ENCODE measurements at regions not wholly inside any gene's neighbourhood (a gene's known extent, or its start where the extent isn't known, plus 50 kb on each side); places are given as distances from the start of the nearest gene placed in this dataset.

DNA sequence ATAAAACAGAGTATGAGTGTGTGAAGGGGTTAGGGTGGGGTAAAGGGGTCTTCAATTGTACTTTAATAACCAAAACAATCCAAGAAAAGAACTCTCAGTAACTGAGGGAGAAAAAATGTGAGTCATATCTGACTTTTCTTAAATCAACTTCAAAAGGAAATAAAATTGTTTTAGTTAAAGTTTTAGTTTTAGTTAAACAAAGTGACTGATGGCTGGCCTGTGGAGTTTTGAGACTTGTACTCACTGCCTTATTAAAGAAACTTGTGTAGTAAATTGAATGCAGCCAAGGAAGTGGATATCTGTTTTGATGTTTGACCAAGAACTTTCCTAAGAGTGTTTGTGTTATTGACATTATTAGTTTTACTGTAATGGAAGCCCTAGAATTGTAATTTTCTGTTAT lies 2032.6 kb downstream of the MAT2B start:
- H3K4me1 Mint-ChIP-seq (ENCODE audit: low read depth), result no peaks in the 10 kb centered on the region
- no peaks in the 10 kb centered on the region for H3K36me3 Mint-ChIP-seq
- H3K27ac Mint-ChIP-seq, result no peak overlapping the region
- H3K27me3 Mint-ChIP-seq, result no peaks in the 10 kb centered on the region
- H3K4me3 Mint-ChIP-seq, result no peak overlapping the region
- no peaks in the 10 kb centered on the region for H3K9me3 Mint-ChIP-seq (ENCODE audit: low read depth)

DNA sequence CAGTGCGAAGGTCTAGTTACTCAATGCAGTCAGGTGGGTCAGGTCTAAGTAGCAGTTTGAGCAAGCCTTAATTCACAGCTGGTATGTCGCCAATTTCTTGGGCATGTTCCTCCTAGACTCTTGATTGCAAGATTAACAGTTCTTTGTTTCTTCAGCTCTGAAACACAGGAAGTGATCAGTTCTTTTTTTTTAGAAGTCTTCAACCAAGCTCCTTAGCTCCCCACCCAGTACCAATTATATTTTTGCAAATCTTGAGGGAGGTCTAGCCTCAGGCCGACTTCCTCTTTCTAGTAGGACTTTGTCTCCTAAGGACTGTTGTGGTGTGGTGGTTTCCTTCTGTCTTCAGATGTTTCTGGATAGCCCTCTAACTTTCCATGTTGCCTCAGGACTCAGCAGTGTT lies 2054.2 kb downstream of the MAT2B start:
- Mint-ChIP-seq H3K4me3 (no peak overlapping the region), H3K4me1 (ENCODE audit: low read depth) (no peaks in the 10 kb centered on the region), H3K9me3 (ENCODE audit: low read depth) (peaks cover 5% of the 10 kb centered on the region), H3K36me3 (no peaks in the 10 kb centered on the region), H3K27ac (no peak overlapping the region), H3K27me3 (no peaks in the 10 kb centered on the region)

DNA sequence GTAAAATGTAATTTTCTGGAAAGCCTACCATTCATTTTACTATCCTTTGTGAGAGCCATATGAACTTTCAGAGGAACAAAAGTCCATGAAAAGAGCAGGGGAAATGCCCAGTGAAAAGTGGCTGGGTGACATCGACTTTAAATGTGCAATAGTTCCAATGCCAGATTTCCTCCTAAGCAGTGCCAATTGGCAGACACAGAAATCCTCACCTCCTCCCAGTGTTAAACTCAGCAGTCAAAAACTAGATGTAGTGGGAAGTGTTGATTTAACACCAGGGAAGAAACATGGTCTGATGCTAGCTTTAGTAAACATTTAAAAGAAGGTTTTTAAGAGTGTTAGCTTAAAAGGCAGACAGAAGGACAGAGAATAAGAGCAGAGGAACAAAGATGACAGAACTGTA lies 2055.2 kb downstream of the MAT2B start:
- Mint-ChIP-seq H3K36me3 (no peaks in the 10 kb centered on the region), H3K4me3 (no peak overlapping the region), H3K9me3 (ENCODE audit: low read depth) (peaks cover 10% of the 10 kb centered on the region), H3K27ac (no peak overlapping the region), H3K27me3 (no peaks in the 10 kb centered on the region), H3K4me1 (ENCODE audit: low read depth) (no peaks in the 10 kb centered on the region)

DNA sequence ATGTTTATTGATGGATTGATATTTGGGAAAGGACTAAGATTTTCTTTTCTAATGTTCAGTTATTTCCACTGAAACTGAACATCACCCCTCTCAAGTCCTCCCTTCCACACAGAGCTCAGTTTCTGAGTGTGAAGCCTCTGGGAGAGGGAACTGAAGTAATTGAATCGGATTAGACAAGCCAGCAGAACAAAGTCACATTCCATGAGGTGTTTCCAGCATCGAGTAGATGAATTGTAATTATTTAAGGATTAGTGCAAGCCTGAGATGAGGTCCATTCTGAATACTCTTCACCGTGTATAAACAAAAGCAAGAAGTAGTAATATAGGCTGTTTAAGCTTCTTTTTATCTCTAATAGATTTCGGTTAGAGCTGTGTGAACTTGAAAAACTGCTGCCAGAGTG lies 2060.5 kb downstream of the MAT2B start:
- H3K27me3 Mint-ChIP-seq, result no peaks in the 10 kb centered on the region
- H3K4me1 Mint-ChIP-seq (ENCODE audit: low read depth), result no peaks in the 10 kb centered on the region
- no peak overlapping the region for H3K27ac Mint-ChIP-seq
- peaks cover 9% of the 10 kb centered on the region for H3K9me3 Mint-ChIP-seq (ENCODE audit: low read depth)
- H3K36me3 Mint-ChIP-seq, result no peaks in the 10 kb centered on the region
- H3K4me3 Mint-ChIP-seq, result no peak overlapping the region

DNA sequence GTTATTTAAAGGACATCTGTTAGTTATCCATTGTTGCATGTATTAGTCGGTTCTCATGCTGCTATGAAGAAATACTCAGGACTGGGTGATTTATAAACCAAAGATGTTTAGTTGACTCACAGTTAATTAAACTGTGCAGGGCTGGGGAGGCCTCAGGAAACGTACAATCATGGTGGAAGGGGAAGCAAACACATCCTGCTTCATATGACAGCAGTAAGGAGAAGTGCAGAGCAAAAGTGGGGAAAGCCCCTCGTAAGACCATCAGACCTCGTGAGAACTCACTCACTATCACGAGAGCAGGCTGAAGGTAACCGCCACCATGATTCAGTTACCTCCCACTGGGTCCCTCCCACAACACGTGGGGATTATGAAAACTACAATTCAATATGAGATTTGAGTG lies 2064.1 kb downstream of the MAT2B start:
- no peaks in the 10 kb centered on the region for H3K4me1 Mint-ChIP-seq (ENCODE audit: low read depth)
- H3K27ac Mint-ChIP-seq, result no peak overlapping the region
- H3K27me3 Mint-ChIP-seq, result no peaks in the 10 kb centered on the region
- H3K9me3 Mint-ChIP-seq (ENCODE audit: low read depth), result peaks cover 12% of the 10 kb centered on the region
- H3K4me3 Mint-ChIP-seq, result no peak overlapping the region
- no peaks in the 10 kb centered on the region for H3K36me3 Mint-ChIP-seq

DNA sequence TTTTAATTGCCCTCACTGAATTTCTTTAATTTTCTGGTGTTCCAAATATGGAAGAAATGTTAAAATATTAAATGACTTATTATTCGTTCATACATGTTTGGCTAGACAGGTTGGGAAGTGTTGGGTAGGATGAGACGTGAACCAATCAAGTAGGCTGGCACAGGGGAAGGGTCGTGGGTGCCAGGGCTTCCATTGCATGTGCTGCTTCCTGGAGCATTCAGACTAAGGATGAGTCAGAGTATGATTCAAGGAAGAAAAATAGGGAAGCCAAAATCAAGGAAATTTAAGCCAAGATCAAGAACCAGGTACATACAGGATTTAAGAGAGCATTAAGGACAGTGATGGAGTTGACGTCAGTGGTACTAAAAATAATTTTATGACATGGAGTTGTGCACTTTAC lies 2068.0 kb downstream of the MAT2B start:
- peaks cover 4% of the 10 kb centered on the region for H3K9me3 Mint-ChIP-seq (ENCODE audit: low read depth)
- no peaks in the 10 kb centered on the region for H3K4me1 Mint-ChIP-seq (ENCODE audit: low read depth)
- no peak overlapping the region for H3K27ac Mint-ChIP-seq
- H3K27me3 Mint-ChIP-seq, result no peaks in the 10 kb centered on the region
- no peak overlapping the region for H3K4me3 Mint-ChIP-seq
- no peaks in the 10 kb centered on the region for H3K36me3 Mint-ChIP-seq

DNA sequence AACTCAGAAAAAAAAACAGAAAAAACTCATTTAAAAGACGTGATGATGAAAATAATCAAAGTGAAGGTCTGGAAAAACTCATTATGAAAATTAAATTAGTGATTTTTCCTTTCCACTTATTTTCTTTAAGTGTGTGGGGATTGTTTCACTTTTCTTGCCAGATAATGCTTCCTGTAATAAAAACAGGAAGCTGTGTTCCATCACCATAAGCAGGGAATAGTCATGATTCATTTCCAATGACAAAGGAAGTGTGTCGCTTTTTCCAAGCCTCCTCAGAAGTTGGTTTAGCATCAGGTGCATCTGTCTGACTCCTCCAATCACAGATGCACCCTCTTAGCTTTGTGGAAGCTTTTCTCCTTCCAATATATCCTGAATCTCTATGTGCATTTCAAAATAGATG lies 2068.7 kb downstream of the MAT2B start:
- peaks cover 4% of the 10 kb centered on the region for H3K9me3 Mint-ChIP-seq (ENCODE audit: low read depth)
- no peaks in the 10 kb centered on the region for H3K36me3 Mint-ChIP-seq

DNA sequence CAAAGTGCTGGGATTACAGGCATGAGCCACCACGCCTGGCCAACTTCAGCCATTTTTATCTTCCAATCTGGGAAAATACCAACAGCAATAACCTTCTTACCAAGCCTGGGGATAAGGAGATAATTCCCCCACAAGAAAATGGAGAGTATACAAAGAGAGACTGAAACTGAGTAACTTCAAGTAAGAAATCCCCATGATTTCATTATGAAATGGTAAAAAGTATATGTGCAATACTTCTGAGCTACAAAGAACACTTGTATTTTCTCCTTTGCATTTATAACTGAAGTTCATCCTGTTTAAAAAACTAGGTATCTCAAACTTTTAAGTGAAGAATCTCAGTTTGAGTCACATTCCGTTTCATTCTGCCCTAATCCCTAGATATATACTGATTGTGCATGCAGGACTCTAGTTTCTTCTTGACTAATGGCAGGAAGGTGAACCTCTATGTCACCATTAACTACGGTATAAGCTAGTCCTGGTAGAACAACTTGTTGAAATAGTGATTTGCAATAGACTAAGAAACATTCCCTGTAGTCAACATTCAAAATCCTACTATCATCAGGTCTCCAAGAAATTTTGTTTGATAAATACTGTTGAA lies 2071.4 kb downstream of the MAT2B start:
- H3K9me3 Mint-ChIP-seq (ENCODE audit: low read depth), result peaks cover 3% of the 10 kb centered on the region
- no peaks in the 10 kb centered on the region for H3K4me1 Mint-ChIP-seq (ENCODE audit: low read depth)
- no peaks in the 10 kb centered on the region for H3K27me3 Mint-ChIP-seq
- H3K36me3 Mint-ChIP-seq, result no peaks in the 10 kb centered on the region
- no peak overlapping the region for H3K27ac Mint-ChIP-seq
- H3K4me3 Mint-ChIP-seq, result no peak overlapping the region

More for the DNA sequence above, 2068.7 kb downstream of the MAT2B start:
- no peaks in the 10 kb centered on the region for H3K27me3 Mint-ChIP-seq
- H3K27ac Mint-ChIP-seq, result no peak overlapping the region
- H3K4me3 Mint-ChIP-seq, result no peak overlapping the region
- no peaks in the 10 kb centered on the region for H3K4me1 Mint-ChIP-seq (ENCODE audit: low read depth)

DNA sequence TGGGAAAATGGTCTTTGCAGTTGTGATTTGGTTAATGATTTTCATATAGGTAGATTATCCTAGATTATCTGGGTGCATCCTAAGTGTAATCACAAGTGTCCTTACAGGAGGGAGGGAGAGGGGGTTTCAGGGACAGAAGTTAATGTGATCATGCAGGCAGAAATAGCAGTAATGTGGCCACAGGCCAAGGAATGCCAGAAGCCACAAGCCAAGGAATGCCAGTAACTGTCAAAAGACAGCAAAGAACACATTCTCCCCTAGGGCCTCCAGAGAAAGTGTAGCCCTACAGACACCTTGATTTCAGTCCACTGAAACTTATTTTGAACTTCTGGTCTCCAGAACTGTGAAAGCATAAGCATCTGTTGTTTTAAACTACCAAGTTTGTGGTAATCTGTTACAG lies 2074.5 kb downstream of the MAT2B start:
- H3K36me3 Mint-ChIP-seq, result no peaks in the 10 kb centered on the region

DNA sequence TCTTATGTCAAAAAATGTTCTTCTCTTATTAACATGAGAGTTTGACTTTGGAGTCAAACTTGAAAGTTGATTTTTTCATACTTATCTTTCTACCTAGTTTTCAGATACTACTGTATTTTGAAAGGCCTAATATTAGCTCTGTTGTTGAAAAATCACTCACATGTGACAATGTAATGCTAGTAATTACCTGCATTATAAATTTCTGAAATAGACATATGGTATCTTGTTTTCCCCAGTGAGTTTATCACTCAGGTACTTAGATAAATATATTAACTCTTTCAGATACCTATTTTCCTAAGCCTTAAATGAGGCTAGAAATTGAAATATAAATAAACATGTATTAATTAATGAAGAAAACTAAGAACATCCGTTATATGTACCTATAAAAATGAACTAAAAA lies 2089.3 kb downstream of the MAT2B start:
- H3K27me3 Mint-ChIP-seq, result no peaks in the 10 kb centered on the region
- H3K4me3 Mint-ChIP-seq, result no peak overlapping the region
- H3K27ac Mint-ChIP-seq, result no peak overlapping the region

More for the DNA sequence above, 2074.5 kb downstream of the MAT2B start:
- H3K4me3 Mint-ChIP-seq, result no peak overlapping the region
- no peaks in the 10 kb centered on the region for H3K4me1 Mint-ChIP-seq (ENCODE audit: low read depth)
- no peaks in the 10 kb centered on the region for H3K9me3 Mint-ChIP-seq (ENCODE audit: low read depth)
- H3K27ac Mint-ChIP-seq, result no peak overlapping the region
- no peaks in the 10 kb centered on the region for H3K27me3 Mint-ChIP-seq

DNA sequence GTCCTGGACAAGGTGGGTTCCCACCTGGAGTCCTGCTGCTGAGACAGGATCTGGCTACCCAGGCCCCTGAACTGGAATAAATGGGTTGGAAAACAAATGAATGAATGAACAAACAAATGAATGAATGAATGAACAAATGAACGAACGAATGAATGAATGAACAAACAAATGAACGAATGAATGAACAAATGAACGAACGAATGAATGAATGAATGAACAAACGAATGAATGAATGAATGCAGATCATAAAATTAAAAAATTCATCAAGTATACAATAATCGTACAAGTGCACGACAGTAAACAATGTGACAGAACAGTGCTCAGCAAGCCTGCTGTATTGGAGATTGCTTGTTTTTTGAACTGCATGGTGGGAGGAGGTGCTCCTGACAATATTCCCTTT lies 2097.1 kb downstream of the MAT2B start:
- Mint-ChIP-seq H3K36me3 (no peaks in the 10 kb centered on the region), H3K9me3 (ENCODE audit: low read depth) (peaks cover 15% of the 10 kb centered on the region), H3K27ac (no peak overlapping the region), H3K27me3 (no peaks in the 10 kb centered on the region), H3K4me3 (no peak overlapping the region), H3K4me1 (ENCODE audit: low read depth) (no peaks in the 10 kb centered on the region)

More for the DNA sequence above, 2089.3 kb downstream of the MAT2B start:
- H3K36me3 Mint-ChIP-seq, result no peaks in the 10 kb centered on the region
- H3K9me3 Mint-ChIP-seq (ENCODE audit: low read depth), result no peaks in the 10 kb centered on the region
- no peaks in the 10 kb centered on the region for H3K4me1 Mint-ChIP-seq (ENCODE audit: low read depth)

DNA sequence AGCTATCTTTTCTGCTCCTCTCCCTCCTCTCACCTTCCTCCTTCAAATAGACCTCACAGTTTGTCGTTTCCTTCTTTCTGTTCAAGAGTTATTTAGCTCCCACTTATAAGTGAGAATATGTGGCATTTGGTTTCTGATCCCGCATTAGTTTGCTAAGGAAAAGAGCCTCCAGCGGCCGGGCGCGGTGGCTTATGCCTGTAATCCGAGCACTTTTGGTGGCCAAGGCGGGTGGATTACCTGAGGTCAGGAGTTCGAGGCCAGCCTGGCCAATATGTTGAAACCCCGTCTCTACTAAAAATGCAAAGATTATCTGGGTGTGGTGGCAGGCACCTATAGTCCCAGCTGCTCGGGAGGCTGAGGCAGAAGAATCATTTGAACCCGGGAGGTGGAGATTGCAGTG lies 2101.6 kb downstream of the MAT2B start:
- Mint-ChIP-seq H3K36me3 (no peaks in the 10 kb centered on the region), H3K4me3 (no peak overlapping the region), H3K27me3 (no peaks in the 10 kb centered on the region), H3K4me1 (ENCODE audit: low read depth) (no peaks in the 10 kb centered on the region), H3K9me3 (ENCODE audit: low read depth) (peaks cover 9% of the 10 kb centered on the region), H3K27ac (no peak overlapping the region)

DNA sequence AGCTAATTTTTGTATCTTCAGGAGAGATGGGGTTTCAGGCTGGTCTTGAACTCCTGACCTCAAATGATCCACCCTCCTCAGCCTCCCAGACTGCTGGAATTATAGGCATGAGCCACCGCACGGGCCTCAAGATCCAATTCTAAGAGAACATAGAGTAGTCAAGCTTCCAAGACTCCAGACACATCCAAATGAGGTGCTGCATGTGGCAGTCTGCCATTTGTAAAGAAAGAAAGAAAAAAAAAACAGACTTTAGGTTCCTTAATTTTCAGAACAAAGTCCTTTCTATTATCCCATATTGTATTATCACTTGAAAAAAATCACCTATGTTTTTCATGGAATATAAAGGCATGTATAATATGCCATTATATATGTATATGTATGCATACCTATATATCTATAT lies 2104.5 kb downstream of the MAT2B start:
- H3K9me3 Mint-ChIP-seq (ENCODE audit: low read depth), result peaks cover 13% of the 10 kb centered on the region
- H3K36me3 Mint-ChIP-seq, result no peaks in the 10 kb centered on the region
- no peak overlapping the region for H3K4me3 Mint-ChIP-seq
- H3K27me3 Mint-ChIP-seq, result no peaks in the 10 kb centered on the region
- H3K27ac Mint-ChIP-seq, result no peak overlapping the region
- no peaks in the 10 kb centered on the region for H3K4me1 Mint-ChIP-seq (ENCODE audit: low read depth)

DNA sequence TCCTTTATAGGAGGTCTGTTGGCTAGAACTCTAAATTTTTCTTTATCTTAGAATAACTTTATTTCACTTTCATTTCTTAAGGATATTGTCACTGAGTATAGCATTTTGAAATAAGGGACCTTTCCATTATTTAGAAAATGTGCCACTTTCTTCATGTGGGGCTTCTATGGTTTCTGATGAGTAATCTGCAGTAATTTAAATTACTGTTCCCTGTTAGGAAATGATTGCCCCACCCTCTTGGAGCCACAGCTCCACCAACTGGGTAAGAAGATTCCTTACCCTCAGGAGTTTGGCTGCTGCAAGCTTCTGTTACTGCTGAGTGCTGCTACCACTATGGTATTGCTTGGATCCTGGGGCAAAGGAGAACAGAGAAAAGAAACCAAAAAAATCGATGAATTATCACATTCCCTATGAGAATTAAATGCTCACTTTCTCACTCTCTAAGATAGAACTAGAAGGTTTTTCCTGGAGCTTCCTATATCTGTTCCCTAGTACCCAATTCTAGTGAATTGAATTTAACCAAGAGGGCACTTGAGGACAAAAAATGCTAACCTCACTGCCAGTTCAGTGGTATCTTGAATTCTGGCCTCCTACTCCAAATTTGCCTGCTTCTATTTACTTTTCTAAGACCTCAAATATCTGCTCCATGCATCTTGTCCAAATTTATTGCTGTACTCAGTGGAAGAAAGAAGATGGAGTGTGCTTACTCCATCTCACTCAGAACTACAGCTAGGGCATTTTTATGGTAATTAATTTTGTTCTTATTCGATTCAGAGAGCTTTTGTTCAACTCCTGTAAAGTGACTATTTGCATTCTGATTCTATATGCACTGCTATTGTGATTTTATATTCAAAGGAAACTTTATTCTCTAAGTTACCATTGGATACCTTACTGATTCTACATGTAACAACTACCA lies 2111.3 kb downstream of the MAT2B start:
- H3K4me1 Mint-ChIP-seq (ENCODE audit: low read depth), result no peaks in the 10 kb centered on the region
- H3K27ac Mint-ChIP-seq, result no peak overlapping the region
- no peaks in the 10 kb centered on the region for H3K36me3 Mint-ChIP-seq
- H3K9me3 Mint-ChIP-seq (ENCODE audit: low read depth), result peaks cover 9% of the 10 kb centered on the region
- H3K4me3 Mint-ChIP-seq, result no peak overlapping the region
- no peaks in the 10 kb centered on the region for H3K27me3 Mint-ChIP-seq

DNA sequence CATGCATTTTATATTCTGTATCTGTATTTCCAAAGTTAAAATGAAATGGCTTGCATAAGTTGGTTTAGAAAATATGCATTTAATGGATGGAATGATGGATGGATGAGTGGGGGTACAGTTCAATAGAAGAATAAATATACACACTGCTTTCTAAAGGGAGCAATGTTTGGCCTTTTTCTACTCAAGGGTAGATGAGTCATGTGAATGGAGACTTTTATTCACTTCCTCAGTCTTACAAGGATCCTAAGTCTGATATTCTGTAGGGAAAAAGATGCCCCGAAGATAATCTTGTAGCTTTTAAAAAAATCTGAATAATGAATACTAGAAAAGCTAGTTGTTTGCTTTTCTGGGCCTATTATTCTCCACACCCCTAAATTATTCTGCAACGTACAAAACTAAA lies 2112.1 kb downstream of the MAT2B start:
- no peaks in the 10 kb centered on the region for H3K4me1 Mint-ChIP-seq (ENCODE audit: low read depth)
- no peak overlapping the region for H3K27ac Mint-ChIP-seq
- H3K27me3 Mint-ChIP-seq, result no peaks in the 10 kb centered on the region
- peaks cover 9% of the 10 kb centered on the region for H3K9me3 Mint-ChIP-seq (ENCODE audit: low read depth)
- no peaks in the 10 kb centered on the region for H3K36me3 Mint-ChIP-seq
- H3K4me3 Mint-ChIP-seq, result no peak overlapping the region

DNA sequence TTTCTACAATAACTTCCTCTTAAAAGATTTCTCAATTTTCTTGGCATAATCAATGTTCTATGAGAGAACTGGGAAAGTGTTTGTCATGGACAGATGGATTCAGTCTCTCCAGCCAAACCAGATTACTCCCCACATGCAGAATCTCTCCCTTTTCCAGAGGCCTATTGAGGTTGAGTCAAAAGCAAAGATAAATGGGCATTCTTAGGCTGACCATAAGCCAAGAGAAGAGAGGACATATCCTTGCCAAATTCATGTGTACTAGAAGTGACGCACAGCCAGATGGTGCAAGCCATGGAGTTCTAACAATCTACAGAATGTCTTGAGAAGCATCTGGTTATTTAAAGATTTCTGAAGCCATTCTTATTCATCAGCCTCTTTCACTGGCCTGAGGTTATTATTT lies 2115.0 kb downstream of the MAT2B start:
- H3K4me3 Mint-ChIP-seq, result no peak overlapping the region
- no peak overlapping the region for H3K27ac Mint-ChIP-seq
- H3K36me3 Mint-ChIP-seq, result no peaks in the 10 kb centered on the region
- H3K9me3 Mint-ChIP-seq (ENCODE audit: low read depth), result peaks cover 2% of the 10 kb centered on the region
- no peaks in the 10 kb centered on the region for H3K4me1 Mint-ChIP-seq (ENCODE audit: low read depth)
- H3K27me3 Mint-ChIP-seq, result no peaks in the 10 kb centered on the region
